LHCN-M2 (cell line): ENCODE measurements at regions not wholly inside any gene's neighbourhood (a gene's known extent, or its start where the extent isn't known, plus 50 kb on each side); places are given as distances from the start of the nearest gene placed in this dataset.
A peak's percentile ranks its signal among the peaks of the same experiment; 100 is the strongest.

Experiments
- DNase-seq: peaks from one replicate; pipeline ENCODE4 v3.0.0-alpha.2; 2012; ENCODE audit warnings: low read depth

DNA sequence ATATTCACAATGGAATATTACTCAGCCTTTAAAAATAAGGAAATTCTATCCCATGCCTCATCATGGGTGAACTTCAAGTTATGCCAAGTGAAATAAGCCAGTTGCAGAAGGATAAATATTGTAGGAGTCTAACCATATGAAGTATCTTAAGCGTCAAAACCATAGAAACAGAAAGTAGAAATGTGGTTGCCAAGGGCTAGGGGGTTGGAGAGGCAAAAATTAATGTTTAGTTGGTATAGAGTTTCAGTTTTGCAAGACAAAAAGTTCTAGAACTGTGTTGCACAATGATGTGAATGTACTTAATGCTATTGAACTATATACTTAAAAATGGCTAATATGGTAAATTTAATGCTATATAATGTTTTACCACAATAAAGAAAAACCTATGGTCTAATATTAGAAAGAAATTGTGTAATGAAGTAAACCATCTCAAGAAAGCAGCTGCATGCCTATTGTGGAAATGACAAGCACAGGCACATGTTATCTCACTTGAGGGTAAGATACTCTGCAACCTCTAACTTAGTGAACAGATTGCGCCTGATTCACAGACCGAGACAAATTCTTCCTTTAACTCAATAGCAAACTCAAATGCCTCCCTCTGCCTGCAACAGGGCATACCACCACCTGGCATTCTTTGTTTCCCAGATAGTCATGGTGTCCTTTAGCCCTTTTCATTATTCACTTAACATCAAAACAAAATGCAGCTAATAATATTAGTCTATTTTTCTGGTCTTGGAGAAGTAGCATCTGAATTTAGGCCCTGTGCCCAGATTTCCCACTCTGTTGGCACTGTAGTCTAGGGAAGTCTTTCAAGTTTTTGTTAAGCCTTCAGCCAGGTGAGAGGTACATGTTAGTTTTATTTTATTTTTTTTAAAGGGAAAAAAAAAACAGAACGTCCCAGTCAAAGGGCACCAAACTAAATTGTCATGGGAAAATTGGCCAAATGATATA lies 80.2 kb upstream of the ACP3 start:
- DNase-seq: no peak

DNA sequence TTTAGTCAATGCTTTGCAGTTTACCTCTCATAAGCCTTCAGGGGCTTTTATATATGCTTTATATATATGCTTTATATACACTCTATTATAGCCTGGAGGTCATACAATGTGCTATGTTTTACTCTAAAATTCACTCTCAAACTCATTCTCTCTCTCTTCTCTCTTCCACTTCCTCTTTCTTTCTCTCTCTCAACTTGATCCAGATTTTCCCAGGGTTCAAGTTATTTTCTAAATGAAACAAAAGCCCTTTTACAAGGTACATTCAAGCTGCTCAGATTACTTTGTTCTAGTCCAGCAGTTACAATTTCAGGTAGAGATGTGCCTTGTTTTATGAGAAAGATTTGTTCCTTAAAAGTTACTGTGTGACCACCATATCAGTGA lies 79.6 kb upstream of the ACP3 start:
- no peak for DNase-seq

DNA sequence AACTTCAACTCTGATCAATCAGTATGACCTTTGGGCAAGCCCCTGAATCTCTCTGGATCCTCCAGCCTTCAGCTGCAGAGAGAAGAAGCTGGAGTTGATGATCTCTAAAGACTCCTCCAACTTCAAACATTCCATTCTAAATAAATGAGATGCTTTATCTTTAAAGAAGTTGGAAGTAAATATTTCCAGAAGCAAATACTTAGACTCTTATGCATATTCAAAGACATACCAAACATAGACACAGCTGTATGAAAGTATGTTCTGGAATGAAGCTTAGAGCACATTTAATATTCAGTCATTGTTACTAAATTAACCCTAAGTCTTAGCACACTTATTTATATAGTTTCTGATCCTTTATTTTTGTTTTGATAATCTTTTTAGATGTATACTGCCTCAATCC lies 77.6 kb upstream of the ACP3 start:
- DNase-seq: no peak

DNA sequence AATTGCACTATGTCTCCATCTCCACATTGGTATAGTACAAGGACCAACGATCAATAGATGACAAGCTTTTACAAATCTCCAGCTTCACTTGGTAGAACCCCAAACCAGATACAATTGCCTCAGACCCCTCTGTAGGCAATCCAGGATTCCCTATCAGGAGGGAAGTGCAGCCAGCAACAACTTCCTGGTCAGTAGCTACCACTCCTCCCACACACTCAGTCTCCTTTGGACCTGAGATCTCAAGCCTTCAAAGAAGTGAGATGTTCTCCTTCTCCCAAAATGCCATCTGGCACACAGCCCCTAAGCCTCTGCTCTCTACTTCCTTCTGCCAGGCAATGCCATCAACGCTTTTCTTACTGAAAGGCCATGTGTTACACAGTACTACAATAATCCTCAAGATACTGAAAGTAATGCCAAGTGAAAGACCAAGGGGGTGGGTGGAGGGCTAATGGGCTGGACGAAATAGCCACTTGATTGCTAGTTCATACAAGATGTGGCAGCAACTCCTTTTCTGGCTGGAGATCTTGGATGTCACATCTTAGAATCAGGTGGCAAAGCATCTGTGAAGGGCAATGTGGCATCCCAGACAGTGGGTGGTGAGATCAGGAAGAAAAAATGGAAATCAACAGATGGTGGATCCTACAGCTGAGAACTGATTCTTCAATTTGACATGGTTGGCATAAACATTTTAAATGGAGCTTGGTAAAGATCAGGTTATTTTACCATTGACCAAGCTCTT lies 75.3 kb upstream of the ACP3 start:
- no peak for DNase-seq

DNA sequence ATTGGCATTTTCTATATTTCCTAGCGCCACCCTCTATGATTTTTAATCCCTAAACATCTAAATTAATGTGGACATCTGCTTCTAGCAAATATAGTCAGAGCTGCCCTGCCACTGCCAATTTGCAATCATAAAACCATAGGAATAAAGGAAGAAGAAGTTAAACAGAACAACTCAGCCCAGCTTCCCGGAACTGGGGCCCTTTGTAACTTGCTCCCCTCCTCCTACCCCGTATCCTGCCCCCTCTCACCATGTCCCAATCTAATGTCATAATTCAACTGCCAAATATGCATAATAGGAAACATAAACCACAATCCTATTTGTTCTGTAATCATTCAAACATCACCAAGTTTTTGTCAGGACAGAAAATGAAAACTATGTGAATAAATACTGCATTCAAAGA lies 74.4 kb upstream of the ACP3 start:
- no peak for DNase-seq

DNA sequence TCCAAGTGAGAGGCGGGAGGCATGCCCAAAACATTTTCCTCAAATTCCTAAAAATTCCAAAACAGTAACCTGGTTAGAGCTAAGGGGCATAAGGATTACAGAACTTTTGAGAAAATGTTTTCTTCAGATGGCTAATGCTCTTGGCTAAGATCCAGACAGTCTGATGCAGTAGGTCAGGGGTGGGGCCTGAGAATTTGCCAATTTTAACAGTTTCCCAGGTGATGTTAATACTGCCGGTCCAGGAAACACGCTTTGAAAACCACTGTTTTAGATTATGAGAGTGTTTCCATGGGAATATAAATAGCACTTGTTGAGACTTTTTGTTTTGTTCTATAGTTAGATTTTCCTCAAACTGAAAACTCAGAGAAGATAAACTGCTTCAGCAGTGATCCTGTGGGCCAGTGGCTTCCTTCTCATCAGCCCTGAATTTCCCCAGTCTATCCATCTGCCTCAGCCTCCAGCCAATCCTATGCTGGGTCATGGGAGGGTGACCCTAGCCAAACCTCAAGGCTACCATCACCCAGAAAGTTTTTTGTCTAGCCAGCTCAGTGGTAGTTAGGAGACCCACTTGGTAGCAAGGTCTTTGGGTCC lies 71.6 kb upstream of the ACP3 start:
- no peak for DNase-seq

DNA sequence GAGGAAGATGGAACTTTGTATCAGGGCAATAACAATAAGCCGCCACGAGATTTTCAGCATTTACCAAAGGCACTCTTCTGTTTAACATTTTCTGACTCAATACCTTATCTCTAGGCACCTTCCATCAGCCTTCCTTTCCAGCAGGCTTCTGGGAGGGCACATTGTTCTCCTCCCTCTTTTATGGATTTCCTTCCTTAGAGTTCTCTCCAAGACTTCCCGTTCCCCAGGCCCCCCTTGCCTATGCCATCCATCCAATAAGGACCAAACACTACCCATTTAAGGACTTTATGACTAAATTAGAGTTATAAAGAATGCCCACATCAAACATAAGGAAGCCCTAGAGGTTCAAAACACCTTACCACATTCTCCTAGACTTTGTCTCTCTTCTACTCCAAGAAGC lies 71.0 kb upstream of the ACP3 start:
- DNase-seq: no peak

DNA sequence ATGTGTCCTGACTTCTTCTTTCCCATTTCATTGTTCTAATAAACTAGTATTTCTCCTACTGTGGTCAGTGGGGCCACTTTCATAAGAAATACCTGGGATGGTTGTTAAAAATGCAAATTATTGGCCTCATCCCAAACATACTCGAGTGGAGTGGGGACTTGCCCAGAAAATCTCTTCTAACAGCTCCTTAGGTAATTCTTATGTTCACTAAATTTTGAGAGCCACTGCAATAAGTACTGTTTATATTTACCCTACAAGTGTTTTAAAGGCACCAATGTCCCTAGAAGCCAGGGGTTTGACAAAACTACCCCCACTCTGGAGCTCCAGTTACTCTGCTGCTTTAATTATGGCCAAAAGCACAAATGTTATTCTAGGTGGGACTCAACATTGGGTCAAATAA lies 70.0 kb upstream of the ACP3 start:
- DNase-seq: no peak

- no peak for DNase-seq
Measured at GRCh38 chr3:132248490-132248889, 68.7 kb upstream of the ACP3 start.

GRCh38 chr3:132253262-132253878 lies 63.8 kb upstream of the ACP3 start:
- DNase-seq: peak; percentile 56

GRCh38 chr3:132254076-132254755 lies 63.0 kb upstream of the ACP3 start:
- DNase-seq: no peak

- DNase-seq: peak; percentile 62
Measured at GRCh38 chr3:132255041-132255745, 62.0 kb upstream of the ACP3 start.

DNA sequence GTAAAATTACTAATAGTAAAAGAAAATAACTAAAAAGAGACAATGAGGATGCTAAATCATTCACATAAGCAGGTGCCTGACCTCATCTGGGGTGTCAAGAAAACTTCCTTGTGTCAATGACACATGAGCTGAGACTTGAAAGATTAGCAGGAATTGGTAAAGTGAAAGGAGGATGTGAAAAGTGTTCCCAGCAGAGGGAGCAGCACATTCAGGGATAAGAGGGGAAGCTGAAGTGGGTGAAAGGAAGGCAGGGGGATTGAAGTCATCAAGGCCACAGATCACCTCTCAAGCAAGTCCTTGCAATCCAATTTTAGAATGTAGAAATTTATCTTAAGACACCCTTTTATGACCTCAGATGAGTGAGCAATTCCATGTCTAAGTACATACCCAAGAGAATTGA lies 60.2 kb upstream of the ACP3 start:
- DNase-seq: peak; percentile 38

- no peak for DNase-seq
Measured at GRCh38 chr3:132261506-132261905, 55.7 kb upstream of the ACP3 start.

DNA sequence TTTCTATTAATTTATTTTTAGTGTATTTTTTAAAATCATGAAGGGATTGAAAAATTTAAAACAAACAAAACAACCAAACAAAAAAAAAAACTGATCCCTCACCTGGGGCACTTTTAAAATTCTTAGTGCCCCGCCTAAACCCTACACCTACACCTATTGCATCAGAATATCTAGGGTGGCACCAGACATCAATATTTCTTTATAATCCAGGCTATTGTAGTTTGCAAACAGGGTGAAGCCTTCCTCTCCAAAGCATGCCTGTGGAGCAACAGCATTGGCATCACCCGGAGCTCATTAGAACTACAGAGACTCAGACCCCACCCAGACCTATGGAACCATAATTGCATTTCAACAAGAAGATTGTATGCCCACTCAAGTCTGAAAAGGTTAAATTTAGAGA lies 54.9 kb upstream of the ACP3 start:
- DNase-seq: no peak

DNA sequence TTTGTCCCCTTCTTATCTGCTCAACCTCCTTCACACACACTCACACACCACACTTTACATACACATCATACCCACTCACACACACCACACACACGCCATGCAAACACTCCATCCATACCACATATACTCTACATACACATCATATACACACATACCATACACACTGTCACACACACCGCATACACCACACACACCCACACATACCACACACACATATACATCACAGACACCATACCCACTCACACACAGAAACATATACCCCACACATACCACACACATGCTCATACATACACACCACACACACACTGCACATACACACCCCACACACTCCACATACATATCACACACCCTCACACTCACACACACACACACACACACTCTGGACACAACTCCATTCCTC lies 54.3 kb upstream of the ACP3 start:
- no peak for DNase-seq

- DNase-seq: no peak
Measured at GRCh38 chr3:132265028-132265427, 52.2 kb upstream of the ACP3 start.

DNA sequence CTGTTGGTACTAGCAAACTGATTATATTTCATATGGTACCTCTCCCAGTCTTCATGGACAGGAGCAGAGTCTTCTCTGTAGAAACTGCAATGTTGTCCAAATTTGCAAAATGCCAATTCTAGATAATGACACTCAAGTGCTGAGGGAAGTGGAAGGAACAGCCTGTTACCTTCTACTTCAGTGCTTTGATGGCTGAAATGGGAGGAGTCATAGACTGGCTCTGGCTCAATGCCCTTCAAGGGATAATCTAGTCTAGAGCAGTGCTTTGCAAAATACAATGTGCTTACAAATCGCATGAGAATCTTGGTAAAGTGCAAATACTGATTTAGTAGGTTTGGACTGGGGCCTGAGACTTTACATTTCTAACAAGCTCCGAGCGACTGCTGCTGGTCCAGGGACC lies 51.7 kb upstream of the ACP3 start:
- no peak for DNase-seq

DNA sequence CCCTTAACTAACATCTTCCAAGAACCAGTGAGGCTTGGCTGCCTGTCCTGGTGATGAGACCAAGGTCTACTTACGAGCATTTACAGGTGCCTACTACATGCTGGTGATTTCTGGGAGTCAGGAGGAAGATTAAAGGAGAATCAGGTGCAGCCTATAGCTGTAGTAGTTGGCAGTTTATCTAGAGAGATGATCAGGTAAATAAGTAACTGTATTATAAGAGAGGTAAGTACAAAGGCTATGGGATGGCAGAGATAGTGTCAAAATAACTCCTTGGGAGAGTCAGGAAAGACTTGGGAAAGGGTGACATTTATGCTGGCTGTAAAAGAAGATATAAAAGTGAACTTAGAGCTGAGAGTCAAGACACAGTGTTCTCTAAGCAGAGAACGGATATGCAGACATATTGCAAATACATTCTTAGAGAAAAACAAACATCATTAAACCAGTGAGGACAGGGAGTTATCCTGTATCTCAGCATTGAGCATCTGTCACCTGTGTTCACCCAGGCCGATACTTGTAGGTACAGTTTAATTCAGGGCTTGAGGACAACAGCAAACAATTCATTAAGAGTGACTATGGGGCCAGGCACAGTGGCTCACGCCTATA lies 49.7 kb upstream of the ACP3 start:
- no peak for DNase-seq
